ENCODE measurements at regions not wholly inside any gene's neighbourhood (a gene's known extent, or its start where the extent isn't known, plus 50 kb on each side); places are given as distances from the start of the nearest gene placed in this dataset.

- ChIA-PET POLR2A (ENCODE audit: partially characterized antibody) (interaction anchor here (3.1 kb wide), 1 partner anchor 9 kb away, joined by 8 read pairs; no protein-coding TSS in a partner anchor), CTCF (ENCODE audit: partially characterized antibody) (interaction anchor here (0.6 to 3.0 kb wide), 6 partner anchors 10 to 34 kb away, joined by 3 to 13 read pairs (median 5); no protein-coding TSS in a partner anchor)
- FAIRE-seq (no peak), DNase-seq (ENCODE audit: low read depth in 1 of 2, low spot score in 2 of 2) (peak in 1 of 2 experiments; percentile 22)
- Histone ChIP-seq H2BK15ac (ENCODE audit: low read length) (no peak overlapping the region), H3K27ac (ENCODE audit: low read depth, low read length) (no peak overlapping the region), H4K5ac (ENCODE audit: insufficient read length, low read depth, low read length) (no peak overlapping the region), H2AFZ (ENCODE audit: low read length) (no peak overlapping the region), H3K27me3 (replicated peaks in 1 of 4; ENCODE audit: control insufficient read depth in 3 of 4, extremely low read depth in 1 of 4, insufficient read depth in 3 of 4, low read length in 3 of 4) (no peaks in the 10 kb centered on the region), H4K8ac (ENCODE audit: extremely low read depth, insufficient read depth, low read length) (no peak overlapping the region), H2AK5ac (ENCODE audit: low read depth, low read length) (no peak overlapping the region), H3K4me2 (ENCODE audit: insufficient read depth in 1 of 2, low read depth in 2 of 2, low read length in 2 of 2) (no peak overlapping the region), H4K20me1 (replicated peaks in 1 of 2; ENCODE audit: control insufficient read depth in 1 of 2, insufficient read depth in 2 of 2, low read length in 2 of 2) (no peaks in the 10 kb centered on the region), H3K9me3 (ENCODE audit: insufficient read depth in 2 of 2, low read depth in 1 of 2, low read length in 1 of 2) (no peaks in the 10 kb centered on the region; a peak in 1 of 4 replicates), H3K4me1 (replicated peaks in 1 of 4; ENCODE audit: control insufficient read depth in 3 of 4, insufficient read depth in 4 of 4, low read length in 3 of 4) (peaks cover 3 to 8% (median 5%) of the 10 kb centered on the region in 4 experiments; a peak in 5 of 7 replicates), H3K23me2 (ENCODE audit: low read depth, low read length) (no peaks in the 10 kb centered on the region), H3K79me2 (ENCODE audit: control insufficient read depth in 1 of 2, insufficient read depth in 2 of 2, low read length in 2 of 2) (no peaks in the 10 kb centered on the region), H2BK20ac (ENCODE audit: low read length) (no peak overlapping the region), H2BK12ac (ENCODE audit: low read depth, low read length) (peak overlapping the region; percentile 23; the same call in 1 of the 2 replicates), H3K23ac (ENCODE audit: insufficient read length) (no peak overlapping the region), H2BK120ac (replicated peaks; ENCODE audit: low read depth, low read length) (no peak overlapping the region), H3K79me1 (ENCODE audit: low read depth, low read length) (0 out of 2 replicates have a peak, but pooled peaks cover 2% of the 10 kb centered on the region), H3K56ac (replicated peaks; ENCODE audit: insufficient read length, low read depth, low read length) (no peak overlapping the region), H3K4me3 (ENCODE audit: extremely low read depth in 1 of 4, insufficient read depth in 2 of 4, low read depth in 3 of 4, low read length in 4 of 4) (no peak overlapping the region), H3K36me3 (ENCODE audit: control insufficient read depth in 2 of 4, insufficient read depth in 4 of 4, low read length in 3 of 4) (no peaks in the 10 kb centered on the region), H4K91ac (replicated peaks; ENCODE audit: insufficient read length, low read length) (no peak overlapping the region), H3K9ac (replicated peaks in 1 of 4; ENCODE audit: extremely low read depth in 1 of 4, low read depth in 3 of 4, low read length in 3 of 4) (no peak overlapping the region), H2BK5ac (ENCODE audit: low read depth, low read length) (no peak overlapping the region), H3K4ac (replicated peaks; ENCODE audit: insufficient read length, low read depth, low read length) (no peak overlapping the region), H3K14ac (ENCODE audit: insufficient read length) (no peak overlapping the region), H3K18ac (ENCODE audit: extremely low read depth, low read length) (no peak overlapping the region)
- WGBS, 2 experiments (ENCODE audit: extremely low coverage in 1 of 2, insufficient coverage in 1 of 2, insufficient read length in 1 of 2, insufficient replicate concordance in 2 of 2, low coverage in 1 of 2, low lambda C conversion rate in 2 of 2, missing lambda C conversion rate in 1 of 2): 90% methylated on average over 8 of the region's 8 CpGs; no CpG with 5 or more reads in 1 of the 2 experiments
- TF ChIP-seq NANOG (IDR thresholded peaks at IDR 0.05; ENCODE audit: insufficient read depth, low read depth, low read length, poor library complexity, severe bottlenecking) (no peak), CBX5 (IDR thresholded peaks at IDR 0.05; ENCODE audit: low read depth, low read length) (no peak), RNF2 (IDR thresholded peaks at IDR 0.05; ENCODE audit: borderline replicate concordance, low read depth, low read length, missing control alignments, poor library complexity, severe bottlenecking) (no peak), JUND (IDR thresholded peaks at IDR 0.05; ENCODE audit: low read length) (no peak), ASH2L (IDR thresholded peaks at IDR 0.05; ENCODE audit: low read length) (no peak), EZH2 (IDR thresholded peaks at IDR 0.05; ENCODE audit: low read depth, low read length, severe bottlenecking) (no peak), CEBPB (IDR thresholded peaks at IDR 0.05; ENCODE audit: low read depth, low read length) (no peak), CTBP2 (IDR thresholded peaks at IDR 0.05; ENCODE audit: borderline replicate concordance, insufficient read depth, insufficient read length, low read length) (no peak), KDM1A (IDR thresholded peaks at IDR 0.05; ENCODE audit: borderline replicate concordance, low read length) (no peak), KDM4A (IDR thresholded peaks at IDR 0.05; ENCODE audit: low read depth, low read length, severe bottlenecking) (no peak)
Measured at GRCh38 chr15:29632671-29633406, 189.4 kb downstream of the TJP1 start.

Data from H1 (cell line).